Calu3 (cell line): ENCODE measurements at regions not wholly inside any gene's neighbourhood (a gene's known extent, or its start where the extent isn't known, plus 50 kb on each side); places are given as distances from the start of the nearest gene placed in this dataset.

Source experiments
- BruUV-seq: library from RNA; stranded (reverse); fragments of 400-500 nt; replicated peaks from 2 replicates; lab custom pipeline; 2021; lab: Mats Ljungman, UMichigan
- CTCF ChIA-PET: fragments of 300-600 bp; sonication (Branson Sonifier 250); formaldehyde crosslinking; loops from one replicate; lab custom pipeline; 2022; ENCODE audit warnings: antibody characterized with exemption; lab: Charles Lee
- DNase-seq: peaks from one replicate; pipeline ENCODE4 v3.0.0; 2022
- H3K27ac Mint-ChIP-seq: one replicate; pipeline ENCODE4 v1.8.0; 2022; ENCODE audit warnings: mixed read lengths; ENCODE audit not compliant: unreplicated experiment
- H3K27me3 Mint-ChIP-seq: one replicate; pipeline ENCODE4 v1.8.0; 2022; ENCODE audit warnings: mixed read lengths; ENCODE audit not compliant: unreplicated experiment
- H3K36me3 Mint-ChIP-seq: one replicate; pipeline ENCODE4 v1.8.0; 2022; ENCODE audit warnings: mild to moderate bottlenecking, moderate library complexity, mixed read lengths; ENCODE audit not compliant: insufficient read depth, unreplicated experiment
- H3K4me1 Mint-ChIP-seq: one replicate; pipeline ENCODE4 v1.8.0; 2022; ENCODE audit warnings: mild to moderate bottlenecking, low read depth, mixed read lengths; ENCODE audit not compliant: unreplicated experiment
- H3K4me3 Mint-ChIP-seq: one replicate; pipeline ENCODE4 v1.8.0; 2022; ENCODE audit warnings: mild to moderate bottlenecking, low read depth, moderate library complexity, mixed read lengths; ENCODE audit not compliant: unreplicated experiment
- H3K9me3 Mint-ChIP-seq: one replicate; pipeline ENCODE4 v1.8.0; 2022; ENCODE audit warnings: low read depth, mixed read lengths; ENCODE audit not compliant: unreplicated experiment
- CTCF ChIP-seq: fragments of 200-600 bp; IDR thresholded peaks from one replicate; pipeline ENCODE4 v1.8.0; 2022; ENCODE audit warnings: antibody characterized with exemption; ENCODE audit not compliant: unreplicated experiment
- intact Hi-C: fragments of 100-400 bp; cut with micrococcal nuclease; formaldehyde crosslinking; loops from one replicate; pipeline ENCODE4 v1.10.0; 2022; ENCODE audit not compliant: unreplicated experiment

- CTCF ChIA-PET, result no interaction called here
- no peak for DNase-seq
- no TSS peak for BruUV-seq
- Mint-ChIP-seq H3K4me3 (no peak overlapping the region), H3K9me3 (no peaks in the 10 kb centered on the region), H3K4me1 (no peaks in the 10 kb centered on the region), H3K36me3 (no peaks in the 10 kb centered on the region), H3K27me3 (no peaks in the 10 kb centered on the region), H3K27ac (no peak overlapping the region)
- TF ChIP-seq CTCF, result no peak
- intact Hi-C loops, result no loop called here
Observed at GRCh38 chr1:221013691-221014660, 134.7 kb downstream of the HLX start.

GRCh38 chr1:221015159-221015790, 136.0 kb downstream of the HLX start:
- no peak for DNase-seq
- no peak for TF ChIP-seq CTCF
- CTCF ChIA-PET, result no interaction called here
- Mint-ChIP-seq H3K27me3 (no peaks in the 10 kb centered on the region), H3K9me3 (no peaks in the 10 kb centered on the region), H3K4me1 (no peaks in the 10 kb centered on the region), H3K27ac (no peak overlapping the region), H3K4me3 (no peak overlapping the region), H3K36me3 (no peaks in the 10 kb centered on the region)
- BruUV-seq, result no TSS peak
- intact Hi-C loops, result no loop called here

GRCh38 chr1:221016751-221017150, 137.5 kb downstream of the HLX start:
- intact Hi-C loops, result no loop called here
- H3K36me3 Mint-ChIP-seq, result no peaks in the 10 kb centered on the region
- H3K4me3 Mint-ChIP-seq, result no peak overlapping the region
- H3K4me1 Mint-ChIP-seq, result no peaks in the 10 kb centered on the region
- no peak for TF ChIP-seq CTCF
- BruUV-seq, result no TSS peak
- no peaks in the 10 kb centered on the region for H3K9me3 Mint-ChIP-seq
- DNase-seq, result no peak
- no peaks in the 10 kb centered on the region for H3K27me3 Mint-ChIP-seq
- no peak overlapping the region for H3K27ac Mint-ChIP-seq
- CTCF ChIA-PET, result no interaction called here

- intact Hi-C loops, result no loop called here
- Mint-ChIP-seq H3K9me3 (no peaks in the 10 kb centered on the region), H3K27ac (no peak overlapping the region), H3K27me3 (no peaks in the 10 kb centered on the region), H3K4me1 (no peaks in the 10 kb centered on the region), H3K36me3 (no peaks in the 10 kb centered on the region), H3K4me3 (no peak overlapping the region)
- no peak for DNase-seq
- BruUV-seq, result no TSS peak
- TF ChIP-seq CTCF, result no peak
- CTCF ChIA-PET, result no interaction called here
Observed at GRCh38 chr1:221018414-221018813, 139.2 kb downstream of the HLX start.
